Umbilical cord (tissue), 1 donor: ENCODE measurements at regions not wholly inside any gene's neighbourhood (a gene's known extent, or its start where the extent isn't known, plus 50 kb on each side); places are given as distances from the start of the nearest gene placed in this dataset.

ENCODE experiments used
- DNase-seq: peaks from one replicate; pipeline ENCODE4 v3.0.0-alpha.2; 2015; ENCODE audit warnings: low spot score

GRCh38 chr3:16112910-16113504 lies 61.5 kb upstream of the GALNT15 start:
- no peak for DNase-seq

DNA sequence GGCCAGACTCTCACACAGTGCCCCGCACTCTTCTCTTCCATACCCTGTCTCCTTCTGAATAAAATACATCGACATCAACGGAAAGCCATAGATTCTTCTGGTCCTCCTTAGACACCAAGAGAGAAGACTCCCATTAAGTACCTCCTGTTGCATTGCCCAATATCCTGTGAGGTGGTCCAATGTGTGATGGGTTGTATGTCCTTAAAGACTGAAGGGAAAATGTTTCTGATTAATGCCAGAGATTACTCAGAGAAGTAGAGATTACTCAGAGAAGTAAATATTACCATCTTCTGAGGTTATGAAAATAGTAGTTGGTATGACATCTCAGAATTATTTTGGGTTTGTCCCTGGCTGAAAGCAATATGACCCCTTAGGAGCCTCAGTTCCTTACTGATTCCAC lies 60.8 kb upstream of the GALNT15 start:
- DNase-seq, result no peak

- no peak for DNase-seq
Measured at GRCh38 chr3:16114429-16114828, 60.1 kb upstream of the GALNT15 start.

DNA sequence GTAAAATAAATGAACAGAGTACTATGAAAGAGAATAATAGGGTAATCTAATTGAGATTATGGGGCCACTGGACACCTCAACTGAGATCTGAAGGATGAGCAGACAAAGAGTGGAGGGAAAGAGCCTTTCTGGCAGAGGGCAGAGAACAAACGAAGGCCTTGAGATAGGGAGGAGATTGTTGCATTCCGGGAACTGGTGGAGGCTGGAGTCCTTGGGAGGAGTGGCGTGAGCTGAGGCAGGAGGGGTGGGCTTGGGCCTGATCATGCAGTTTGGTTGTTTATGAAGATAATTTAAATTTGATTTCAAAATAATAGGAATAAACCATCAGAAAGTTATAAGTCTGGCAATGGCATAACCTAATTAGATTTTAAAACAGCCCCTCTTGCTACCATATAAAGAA lies 59.5 kb upstream of the GALNT15 start:
- DNase-seq, result no peak

DNA sequence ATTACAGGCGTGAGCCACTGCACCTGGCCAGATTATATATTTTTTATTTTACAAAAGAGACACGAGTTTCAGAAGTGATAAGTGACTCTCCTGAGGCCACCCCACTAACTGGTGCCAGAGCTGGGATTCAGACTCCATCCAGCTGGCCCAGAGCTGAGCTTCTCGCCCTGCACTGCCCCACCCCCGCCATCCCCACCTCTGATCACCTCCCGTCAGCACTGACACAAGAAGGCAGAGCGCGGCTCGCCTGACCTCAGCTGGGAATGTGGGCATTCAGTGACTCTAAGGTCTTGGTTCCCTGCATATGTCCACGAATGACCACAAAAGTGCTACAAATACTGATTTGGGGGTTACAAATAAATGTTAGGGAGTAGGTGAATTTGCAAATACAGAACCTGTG lies 56.1 kb upstream of the GALNT15 start:
- no peak for DNase-seq

DNA sequence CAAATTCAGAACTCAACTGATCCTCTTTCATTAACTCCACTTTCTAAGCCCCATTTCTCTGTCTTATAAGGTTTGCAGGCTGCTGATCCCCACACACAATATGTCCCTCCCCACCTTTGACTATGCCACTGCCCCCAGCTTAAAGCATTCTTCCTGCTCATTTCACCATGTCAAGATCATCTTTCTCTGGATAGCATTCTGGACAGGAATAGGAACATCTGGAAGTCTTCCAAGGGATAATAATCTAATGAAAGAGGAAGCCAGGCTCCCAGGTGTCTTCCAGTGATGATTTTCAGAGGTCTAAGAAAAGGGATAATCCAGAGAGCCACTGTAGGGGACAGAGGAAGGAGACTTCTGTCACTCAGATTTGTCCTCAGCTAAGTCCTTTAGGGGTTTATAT lies 54.6 kb upstream of the GALNT15 start:
- no peak for DNase-seq

DNA sequence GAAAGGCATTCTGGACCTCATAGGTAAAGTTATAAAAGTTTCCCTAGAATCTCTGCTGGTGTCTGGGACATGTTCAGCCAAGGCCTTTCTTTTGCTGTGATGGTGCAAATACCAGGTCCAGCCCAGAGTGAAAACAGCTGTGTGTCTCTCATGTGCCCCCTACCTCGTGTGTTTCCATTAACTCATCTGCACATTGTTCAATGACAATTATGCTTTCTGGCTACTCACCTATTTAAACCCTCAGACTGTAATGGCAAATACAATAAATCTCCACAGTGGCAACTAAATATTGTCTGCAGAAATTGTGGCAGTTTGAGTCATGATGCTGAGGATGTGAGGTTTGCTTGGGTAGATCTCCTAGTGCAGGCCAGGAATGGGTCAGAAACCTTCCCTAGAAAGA lies 53.1 kb upstream of the GALNT15 start:
- DNase-seq, result no peak

GRCh38 chr3:16122155-16122554 lies 52.3 kb upstream of the GALNT15 start:
- no peak for DNase-seq

- DNase-seq, result no peak
Measured at GRCh38 chr3:16122661-16123060, 51.8 kb upstream of the GALNT15 start.

GRCh38 chr3:16124636-16125035 lies 49.8 kb upstream of the GALNT15 start:
- no peak for DNase-seq
